ENCODE measurements at regions not wholly inside any gene's neighbourhood (a gene's known extent, or its start where the extent isn't known, plus 50 kb on each side); places are given as distances from the start of the nearest gene placed in this dataset.

- Histone ChIP-seq H3K36me3 (no peaks in the 10 kb centered on the region), H3K27ac (no peak overlapping the region), H3K27me3 (ENCODE audit: insufficient read depth, low read depth, severe bottlenecking) (no peaks in the 10 kb centered on the region), H3K4me3 (ENCODE audit: low read depth, low read length) (no peak overlapping the region), H3K9me3 (ENCODE audit: severe bottlenecking) (no peaks in the 10 kb centered on the region)
- TF ChIP-seq CTCF (IDR thresholded peaks at IDR 0.05; ENCODE audit: low read depth, low read length), result no peak
- no peak for DNase-seq
Observed at GRCh38 chr6:134511984-134512683, 194.2 kb upstream of the SGK1 start.

- H3K27me3 ChIP-seq (ENCODE audit: insufficient read depth, low read depth, severe bottlenecking), result no peaks in the 10 kb centered on the region
- H3K36me3 ChIP-seq, result no peaks in the 10 kb centered on the region
- no peak overlapping the region for H3K4me3 ChIP-seq (ENCODE audit: low read depth, low read length)
- TF ChIP-seq CTCF (IDR thresholded peaks at IDR 0.05; ENCODE audit: low read depth, low read length), result no peak
- no peak overlapping the region for H3K27ac ChIP-seq
- no peak for DNase-seq
- no peaks in the 10 kb centered on the region for H3K9me3 ChIP-seq (ENCODE audit: severe bottlenecking)
Observed at GRCh38 chr6:134510920-134511319, 193.0 kb upstream of the SGK1 start.

- no peak for DNase-seq
- no peaks in the 10 kb centered on the region for H3K36me3 ChIP-seq
- TF ChIP-seq CTCF (IDR thresholded peaks at IDR 0.05; ENCODE audit: low read depth, low read length), result no peak
- H3K27me3 ChIP-seq (ENCODE audit: insufficient read depth, low read depth, severe bottlenecking), result no peaks in the 10 kb centered on the region
- H3K4me3 ChIP-seq (ENCODE audit: low read depth, low read length), result no peak overlapping the region
- H3K9me3 ChIP-seq (ENCODE audit: severe bottlenecking), result no peaks in the 10 kb centered on the region
- H3K27ac ChIP-seq, result no peak overlapping the region
Observed at GRCh38 chr6:134510142-134510541, 192.2 kb upstream of the SGK1 start.

GRCh38 chr6:134508862-134509498, 191.1 kb upstream of the SGK1 start:
- Histone ChIP-seq H3K36me3 (no peaks in the 10 kb centered on the region), H3K27ac (no peak overlapping the region), H3K27me3 (ENCODE audit: insufficient read depth, low read depth, severe bottlenecking) (no peaks in the 10 kb centered on the region), H3K4me3 (ENCODE audit: low read depth, low read length) (no peak overlapping the region), H3K9me3 (ENCODE audit: severe bottlenecking) (no peaks in the 10 kb centered on the region)
- TF ChIP-seq CTCF (IDR thresholded peaks at IDR 0.05; ENCODE audit: low read depth, low read length), result no peak
- no peak for DNase-seq

- TF ChIP-seq CTCF (IDR thresholded peaks at IDR 0.05; ENCODE audit: low read depth, low read length), result no peak
- Histone ChIP-seq H3K36me3 (no peaks in the 10 kb centered on the region), H3K4me3 (ENCODE audit: low read depth, low read length) (no peak overlapping the region), H3K9me3 (ENCODE audit: severe bottlenecking) (no peaks in the 10 kb centered on the region), H3K27ac (no peak overlapping the region), H3K27me3 (ENCODE audit: insufficient read depth, low read depth, severe bottlenecking) (no peaks in the 10 kb centered on the region)
- no peak for DNase-seq
Observed at GRCh38 chr6:134506162-134506561, 188.2 kb upstream of the SGK1 start.

Measured in WERI-Rb-1 (cell line).